ENCODE measurements at regions not wholly inside any gene's neighbourhood (a gene's known extent, or its start where the extent isn't known, plus 50 kb on each side); places are given as distances from the start of the nearest gene placed in this dataset.

DNA sequence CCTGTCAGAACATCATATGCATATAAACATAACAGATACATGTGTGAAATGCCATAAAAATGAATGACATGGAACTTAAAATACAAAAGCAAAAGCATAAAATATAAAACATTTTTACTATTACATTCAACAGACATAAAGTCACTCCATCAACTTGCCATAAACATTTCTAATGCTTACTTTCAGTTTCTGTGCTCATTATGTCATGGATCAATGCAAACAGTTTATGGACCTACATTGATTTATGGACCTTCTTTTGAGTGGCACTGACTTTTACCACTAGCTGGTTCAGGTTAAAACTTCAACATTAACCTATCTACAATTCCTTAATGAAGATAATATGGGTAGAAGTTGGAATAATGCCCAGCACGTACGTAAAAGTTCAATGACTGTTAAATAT is 577.4 kb upstream of the LMCD1 start:
- no peak for TF ChIP-seq ESRRA (IDR thresholded peaks at IDR 0.05; ENCODE audit: low read length)
- TF ChIP-seq SIX5 (IDR thresholded peaks at IDR 0.05; ENCODE audit: low read depth, low read length, severe bottlenecking) = no peak
- no peak for TF ChIP-seq POLR2AphosphoS2 (IDR thresholded peaks at IDR 0.05; ENCODE audit: low read depth, low read length)
